Endothelial cell of umbilical vein (primary cell): ENCODE measurements at regions not wholly inside any gene's neighbourhood (a gene's known extent, or its start where the extent isn't known, plus 50 kb on each side); places are given as distances from the start of the nearest gene placed in this dataset.

ENCODE experiments used
- BruUV-seq: library from RNA; stranded (reverse); fragments of 400-500 nt; replicated peaks from 2 replicates; lab custom pipeline; 2021; lab: Mats Ljungman, UMichigan
- CTCF ChIA-PET: fragments of 300-600, 350-600 bp; sonication (Branson Sonifier 250); formaldehyde crosslinking; loops from one replicate; lab custom pipeline; 2021; ENCODE audit warnings: antibody characterized with exemption, inconsistent platforms; lab: Charles Lee
- POLR2A ChIA-PET: fragments of 300-600, 350-600 bp; sonication (Branson Sonifier 250); formaldehyde crosslinking; loops from one replicate; lab custom pipeline; 2021; ENCODE audit warnings: antibody characterized with exemption, inconsistent platforms; lab: Charles Lee
- DNase-seq: peaks from one replicate; pipeline ENCODE4 v3.0.0-alpha.2; 2011; ENCODE audit warnings: low read depth, low spot score
- FAIRE-seq: peaks from 2 replicates; lab custom pipeline; 2011; peaks lifted over from hg19 to GRCh38; lab: Jason Lieb, UNC
- H2AFZ ChIP-seq: 2 replicates; pipeline ENCODE4 v1.6.0; 2012; ENCODE audit warnings: low read depth, low read length, control low read depth, inconsistent platforms
- H3K27ac ChIP-seq: 2 replicates; pipeline ENCODE4 v1.5.1; 2011; ENCODE audit warnings: low read depth, mild to moderate bottlenecking, control low read depth, low read length, moderate library complexity; ENCODE audit not compliant: insufficient read depth
- H3K27me3 ChIP-seq, 2 experiments: 2 replicates each; pipeline versions ENCODE4 v1.6.0 to v1.6.1; 2011; ENCODE audit warnings: low read length in 2 of 2, mixed read lengths in 1 of 2; ENCODE audit not compliant: control insufficient read depth in 2 of 2, insufficient read depth in 2 of 2
- H3K36me3 ChIP-seq, 2 experiments: 2 replicates in 1 of 2; 3 replicates in 1 of 2; pipeline ENCODE4 v1.5.1; 2011; ENCODE audit warnings: low read length in 2 of 2, mild to moderate bottlenecking in 1 of 2, moderate library complexity in 1 of 2; ENCODE audit not compliant: control insufficient read depth in 2 of 2, insufficient read depth in 2 of 2; ENCODE audit errors: extremely low read depth in 1 of 2
- H3K4me1 ChIP-seq: 3 replicates; pipeline ENCODE4 v1.5.1; 2011; ENCODE audit warnings: mild to moderate bottlenecking, low read length; ENCODE audit not compliant: control insufficient read depth, insufficient read depth; ENCODE audit errors: extremely low read depth
- H3K4me2 ChIP-seq: 2 replicates; pipeline ENCODE4 v1.6.1; 2011; ENCODE audit warnings: low read length, control low read depth, mixed read lengths; ENCODE audit not compliant: insufficient read depth
- H3K4me3 ChIP-seq, 3 experiments: fragments of 200-600 bp in 1 of 3; sonication (generic), shearing (Covaris generic) in 1 of 3; replicated peaks in 1 of 3; 2 replicates each; pipeline ENCODE4 v1.5.1; 2011 to 2016; ENCODE audit warnings: control low read depth in 3 of 3, low read length in 3 of 3, mild to moderate bottlenecking in 2 of 3, inconsistent platforms in 1 of 3, low read depth in 1 of 3, moderate library complexity in 1 of 3; ENCODE audit not compliant: insufficient read depth in 1 of 3
- H3K79me2 ChIP-seq: 2 replicates; pipeline ENCODE4 v1.6.0; 2012; ENCODE audit warnings: low read length, inconsistent platforms; ENCODE audit not compliant: control insufficient read depth, insufficient read depth
- H3K9ac ChIP-seq: replicated peaks from 2 replicates; pipeline ENCODE3; 2011; ENCODE audit warnings: low read length, control low read depth; ENCODE audit not compliant: insufficient read depth; ENCODE audit errors: extremely low read depth
- H3K9me1 ChIP-seq: replicated peaks from 3 replicates; pipeline ENCODE4 v1.6.0; 2011; ENCODE audit warnings: mild to moderate bottlenecking, low read length; ENCODE audit not compliant: control insufficient read depth, insufficient read depth; ENCODE audit errors: extremely low read depth
- H3K9me3 ChIP-seq: replicated peaks from 2 replicates; pipeline ENCODE4 v1.5.1; 2012; ENCODE audit warnings: low read length, inconsistent platforms; ENCODE audit not compliant: control insufficient read depth, insufficient read depth
- H4K20me1 ChIP-seq: replicated peaks from 2 replicates; pipeline ENCODE3; 2011; ENCODE audit warnings: mild to moderate bottlenecking, low read length; ENCODE audit not compliant: control insufficient read depth, insufficient read depth; ENCODE audit errors: extremely low read depth
- EZH2 ChIP-seq: IDR thresholded peaks from 2 replicates; pipeline ENCODE4 v1.6.1; 2012; ENCODE audit warnings: borderline replicate concordance, low read depth, mild to moderate bottlenecking, moderate library complexity, low read length, inconsistent platforms; ENCODE audit not compliant: severe bottlenecking
- FOS ChIP-seq: IDR thresholded peaks from 2 replicates; pipeline ENCODE4 v1.6.1; 2011; ENCODE audit warnings: mild to moderate bottlenecking, low read length, moderate library complexity, borderline replicate concordance; ENCODE audit not compliant: insufficient read depth
- GATA2 ChIP-seq: IDR thresholded peaks from 2 replicates; pipeline ENCODE4 v1.7.0; 2011; ENCODE audit warnings: low read depth, mild to moderate bottlenecking, moderate library complexity, mixed read lengths, low read length; ENCODE audit not compliant: insufficient read length, insufficient read depth
- JUN ChIP-seq: IDR thresholded peaks from 2 replicates; pipeline ENCODE4 v1.6.1; 2011; ENCODE audit warnings: borderline replicate concordance, low read depth; ENCODE audit not compliant: insufficient read length, insufficient read depth
- MYC ChIP-seq: IDR thresholded peaks from one replicate; pipeline ENCODE4 v1.6.1; 2011; ENCODE audit warnings: mild to moderate bottlenecking, low read depth, low read length
- POLR2A ChIP-seq: IDR thresholded peaks from 2 replicates; pipeline ENCODE4 v1.6.1; 2012; ENCODE audit warnings: low read depth, mild to moderate bottlenecking, control low read depth, low read length
- POLR2AphosphoS5 ChIP-seq: IDR thresholded peaks from 2 replicates; pipeline ENCODE4 v1.6.1; 2012; ENCODE audit warnings: low read depth, mild to moderate bottlenecking, control low read depth, low read length, moderate library complexity; ENCODE audit not compliant: insufficient read depth
- dilution Hi-C: fragments of 300-500 bp; cut with MboI; formaldehyde crosslinking; loops from one replicate; pipeline ENCODE4 v1.15.0; 2019; ENCODE audit warnings: low sequenced_read_pairs; ENCODE audit not compliant: extremely low pct_ligation_motif_present
- intact Hi-C: fragments of 100-400 bp; cut with micrococcal nuclease; formaldehyde crosslinking; loops from one replicate; pipeline ENCODE4 v1.10.0; 2022
- TF ChIP-seq, protein P1 (sequence below), 2 donors: IDR thresholded peaks; 1 replicate in 1 of 2; 2 replicates in 1 of 2; pipeline ENCODE4 v1.5.1; 2011; ENCODE audit warnings: low read length in 2 of 2, mild to moderate bottlenecking in 2 of 2, moderate library complexity in 2 of 2, control low read depth in 1 of 2, inconsistent platforms in 1 of 2, low read depth in 1 of 2; ENCODE audit not compliant: insufficient read depth in 1 of 2; ENCODE audit errors: extremely low read depth in 1 of 2
- TF ChIP-seq, protein P2 (sequence below): IDR thresholded peaks from 2 replicates; pipeline ENCODE4 v1.6.1; 2011; ENCODE audit not compliant: insufficient read depth, insufficient read length

GRCh38 chr9:102769307-102769706 lies 225.8 kb upstream of the CYLC2 start:
- H4K20me1 ChIP-seq, result no peaks in the 10 kb centered on the region
- no peak overlapping the region for H3K4me3 ChIP-seq
- no TSS peak for BruUV-seq
- H2AFZ ChIP-seq, result no peak overlapping the region
- intact Hi-C loops, result no loop called here
- ChIA-PET CTCF (no interaction called here), POLR2A (no interaction called here)
- FAIRE-seq (no peak), DNase-seq (no peak)
- H3K27ac ChIP-seq, result no peak overlapping the region
- no peak overlapping the region for H3K9ac ChIP-seq
- H3K4me1 ChIP-seq, result no peaks in the 10 kb centered on the region
- no peak overlapping the region for H3K4me2 ChIP-seq
- no peaks in the 10 kb centered on the region for H3K9me1 ChIP-seq
- dilution Hi-C loops, result no loop called here
- no peak for TF ChIP-seq MYC
- no peak for TF ChIP-seq GATA2
- no peak for TF ChIP-seq FOS
- TF ChIP-seq JUN, result no peak
- no peak for TF ChIP-seq POLR2AphosphoS5
- no peak for TF ChIP-seq EZH2
- TF ChIP-seq, protein P1, sequence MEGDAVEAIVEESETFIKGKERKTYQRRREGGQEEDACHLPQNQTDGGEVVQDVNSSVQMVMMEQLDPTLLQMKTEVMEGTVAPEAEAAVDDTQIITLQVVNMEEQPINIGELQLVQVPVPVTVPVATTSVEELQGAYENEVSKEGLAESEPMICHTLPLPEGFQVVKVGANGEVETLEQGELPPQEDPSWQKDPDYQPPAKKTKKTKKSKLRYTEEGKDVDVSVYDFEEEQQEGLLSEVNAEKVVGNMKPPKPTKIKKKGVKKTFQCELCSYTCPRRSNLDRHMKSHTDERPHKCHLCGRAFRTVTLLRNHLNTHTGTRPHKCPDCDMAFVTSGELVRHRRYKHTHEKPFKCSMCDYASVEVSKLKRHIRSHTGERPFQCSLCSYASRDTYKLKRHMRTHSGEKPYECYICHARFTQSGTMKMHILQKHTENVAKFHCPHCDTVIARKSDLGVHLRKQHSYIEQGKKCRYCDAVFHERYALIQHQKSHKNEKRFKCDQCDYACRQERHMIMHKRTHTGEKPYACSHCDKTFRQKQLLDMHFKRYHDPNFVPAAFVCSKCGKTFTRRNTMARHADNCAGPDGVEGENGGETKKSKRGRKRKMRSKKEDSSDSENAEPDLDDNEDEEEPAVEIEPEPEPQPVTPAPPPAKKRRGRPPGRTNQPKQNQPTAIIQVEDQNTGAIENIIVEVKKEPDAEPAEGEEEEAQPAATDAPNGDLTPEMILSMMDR (IDR thresholded peaks at IDR 0.05; ENCODE audit: extremely low read depth in 1 of 2, insufficient read depth in 1 of 2, low read depth in 1 of 2, low read length in 2 of 2), result no peak
- TF ChIP-seq, protein P2, sequence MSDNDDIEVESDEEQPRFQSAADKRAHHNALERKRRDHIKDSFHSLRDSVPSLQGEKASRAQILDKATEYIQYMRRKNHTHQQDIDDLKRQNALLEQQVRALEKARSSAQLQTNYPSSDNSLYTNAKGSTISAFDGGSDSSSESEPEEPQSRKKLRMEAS, result no peak
- TF ChIP-seq POLR2A, result no peak
- H3K9me3 ChIP-seq, result peaks cover 3% of the 10 kb centered on the region
- H3K27me3 ChIP-seq, result no peaks in the 10 kb centered on the region
- H3K79me2 ChIP-seq, result no peaks in the 10 kb centered on the region
- no peaks in the 10 kb centered on the region for H3K36me3 ChIP-seq
